Gastrocnemius medialis (tissue), 4 donors: ENCODE measurements at regions not wholly inside any gene's neighbourhood (a gene's known extent, or its start where the extent isn't known, plus 50 kb on each side); places are given as distances from the start of the nearest gene placed in this dataset.

Source experiments
- POLR2A ChIP-seq, 2 donors: fragments of 450-650 bp; IDR thresholded peaks; one replicate each; pipeline ENCODE4 v1.6.1; 2017; ENCODE audit warnings: antibody characterized with exemption in 2 of 2, mild to moderate bottlenecking in 2 of 2, moderate library complexity in 2 of 2
- TF ChIP-seq, protein P1 (sequence below), 5 experiments: fragments of 450-650 bp in 3 of 5; fragments of 200-600 bp in 2 of 5; sonication (generic) in 2 of 5; IDR thresholded peaks in 4 of 5; conservative IDR thresholded peaks in 1 of 5; 1 replicate in 4 of 5; 2 replicates in 1 of 5; pipeline ENCODE4 v1.5.1; 2016 to 2019; ENCODE audit warnings: antibody characterized with exemption in 5 of 5, mild to moderate bottlenecking in 3 of 5, moderate library complexity in 3 of 5

DNA sequence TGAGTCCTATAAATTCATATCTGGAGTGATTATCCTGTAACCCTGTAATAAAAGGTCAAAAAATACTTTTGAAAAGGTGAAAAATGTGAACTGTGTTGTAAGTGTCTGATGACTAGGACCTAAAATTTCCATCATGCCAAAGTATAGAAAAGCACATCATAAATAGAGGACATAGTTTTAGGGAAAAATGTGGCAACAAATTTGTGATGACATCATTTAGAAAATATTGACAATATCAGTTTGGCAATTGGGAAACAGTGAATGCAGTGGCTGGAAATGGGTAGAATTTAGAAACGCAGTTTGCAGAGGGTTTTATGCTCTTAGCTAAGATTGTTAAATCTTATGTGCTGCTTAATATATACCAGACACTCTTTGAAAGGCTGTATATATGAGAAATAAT lies 1464.8 kb downstream of the RAPGEF2 start:
- TF ChIP-seq, protein P1, sequence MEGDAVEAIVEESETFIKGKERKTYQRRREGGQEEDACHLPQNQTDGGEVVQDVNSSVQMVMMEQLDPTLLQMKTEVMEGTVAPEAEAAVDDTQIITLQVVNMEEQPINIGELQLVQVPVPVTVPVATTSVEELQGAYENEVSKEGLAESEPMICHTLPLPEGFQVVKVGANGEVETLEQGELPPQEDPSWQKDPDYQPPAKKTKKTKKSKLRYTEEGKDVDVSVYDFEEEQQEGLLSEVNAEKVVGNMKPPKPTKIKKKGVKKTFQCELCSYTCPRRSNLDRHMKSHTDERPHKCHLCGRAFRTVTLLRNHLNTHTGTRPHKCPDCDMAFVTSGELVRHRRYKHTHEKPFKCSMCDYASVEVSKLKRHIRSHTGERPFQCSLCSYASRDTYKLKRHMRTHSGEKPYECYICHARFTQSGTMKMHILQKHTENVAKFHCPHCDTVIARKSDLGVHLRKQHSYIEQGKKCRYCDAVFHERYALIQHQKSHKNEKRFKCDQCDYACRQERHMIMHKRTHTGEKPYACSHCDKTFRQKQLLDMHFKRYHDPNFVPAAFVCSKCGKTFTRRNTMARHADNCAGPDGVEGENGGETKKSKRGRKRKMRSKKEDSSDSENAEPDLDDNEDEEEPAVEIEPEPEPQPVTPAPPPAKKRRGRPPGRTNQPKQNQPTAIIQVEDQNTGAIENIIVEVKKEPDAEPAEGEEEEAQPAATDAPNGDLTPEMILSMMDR (IDR thresholded peaks at IDR 0.05 in 4 of 5, conservative IDR thresholded peaks at IDR 0.05 in 1 of 5), result no peak
- no peak for TF ChIP-seq POLR2A (IDR thresholded peaks at IDR 0.05)
